ENCODE measurements at regions not wholly inside any gene's neighbourhood (a gene's known extent, or its start where the extent isn't known, plus 50 kb on each side); places are given as distances from the start of the nearest gene placed in this dataset.

GRCh38 chr10:105605918-105606317 is 964.8 kb downstream of the SORCS3 start:
- no peak overlapping the region for H3K23ac ChIP-seq (ENCODE audit: low read depth, low read length)
- H2BK120ac ChIP-seq (ENCODE audit: low read depth, low read length) = no peak overlapping the region
- H3K18ac ChIP-seq (ENCODE audit: low read depth, low read length) = no peak overlapping the region
- H2BK15ac ChIP-seq (ENCODE audit: low read depth, low read length) = no peak overlapping the region
- no peaks in the 10 kb centered on the region for H3K79me1 ChIP-seq (ENCODE audit: low read depth in 1 of 2, low read length in 2 of 2)
- no peak overlapping the region for H4K8ac ChIP-seq (ENCODE audit: low read depth in 2 of 2, low read length in 2 of 2)
- H3K9me1 ChIP-seq (ENCODE audit: insufficient read depth, low read length) = no peaks in the 10 kb centered on the region
- H3K9ac ChIP-seq (ENCODE audit: low read depth, low read length) = no peak overlapping the region
- no peak overlapping the region for H4K91ac ChIP-seq (ENCODE audit: insufficient read depth, low read depth, low read length)
- H2AFZ ChIP-seq (replicated peaks; ENCODE audit: low read length, poor library complexity) = no peak overlapping the region
- no peak overlapping the region for H2AK5ac ChIP-seq (ENCODE audit: low read depth, low read length)
- H3K27me3 ChIP-seq (ENCODE audit: control insufficient read depth, insufficient read depth, low read length) = no peaks in the 10 kb centered on the region
- H3K4ac ChIP-seq (ENCODE audit: low read depth, low read length) = no peak overlapping the region
- H3K4me3 ChIP-seq (ENCODE audit: insufficient read depth, low read depth, low read length) = no peak overlapping the region
- no peak overlapping the region for H3K4me2 ChIP-seq (ENCODE audit: low read depth, low read length)
- in situ Hi-C loops (cut with MboI; ENCODE audit: low sequenced_read_pairs) (no loop called here), dilution Hi-C loops (cut with HindIII; ENCODE audit: low sequenced_read_pairs, unreplicated experiment) (no loop called here), intact Hi-C loops (cut with micrococcal nuclease) (no loop called here)
- ATAC-seq (ENCODE audit: low read depth) (no peak), DNase-seq (no peak)
- TF ChIP-seq USF2 (IDR thresholded peaks at IDR 0.05; ENCODE audit: low read depth, low read length) = no peak
- TF ChIP-seq MAZ (IDR thresholded peaks at IDR 0.05; ENCODE audit: borderline replicate concordance, low read depth, low read length) = no peak
- TF ChIP-seq ELK1 (IDR thresholded peaks at IDR 0.05; ENCODE audit: borderline replicate concordance, low read depth, low read length) = no peak
- no peak for TF ChIP-seq CEBPB (IDR thresholded peaks at IDR 0.05; ENCODE audit: low read depth, low read length)
- TF ChIP-seq RAD21 (IDR thresholded peaks at IDR 0.05; ENCODE audit: low read length) = no peak
- TF ChIP-seq BHLHE40 (IDR thresholded peaks at IDR 0.05; ENCODE audit: low read depth, low read length) = no peak
- TF ChIP-seq RFX5 (IDR thresholded peaks at IDR 0.05; ENCODE audit: low read depth, low read length) = no peak
- no peak for TF ChIP-seq MXI1 (IDR thresholded peaks at IDR 0.05; ENCODE audit: borderline replicate concordance, low read depth, low read length)
- TF ChIP-seq CTCF (conservative IDR thresholded peaks at IDR 0.05; ENCODE audit: low read depth, low read length) = no peak
- no peak for TF ChIP-seq FOS (IDR thresholded peaks at IDR 0.05; ENCODE audit: low read depth, low read length)
- no peak for TF ChIP-seq RCOR1 (IDR thresholded peaks at IDR 0.05; ENCODE audit: insufficient replicate concordance, low read length)
- CTCF ChIA-PET = interaction anchor here (0.6 kb wide), 1 partner anchor 66 kb away, joined by 7 read pairs; no protein-coding TSS in a partner anchor
- H3K4me1 ChIP-seq (ENCODE audit: control insufficient read depth, insufficient read depth, low read length) = no peaks in the 10 kb centered on the region
- no peak overlapping the region for H2BK5ac ChIP-seq (ENCODE audit: low read depth, low read length, poor library complexity, severe bottlenecking)
- H4K5ac ChIP-seq (ENCODE audit: low read depth, low read length) = no peak overlapping the region
- H3K36me3 ChIP-seq (ENCODE audit: control insufficient read depth, insufficient read depth, low read length) = no peaks in the 10 kb centered on the region
- no peak overlapping the region for H2AK9ac ChIP-seq (replicated peaks; ENCODE audit: low read depth, low read length, poor library complexity)
- H3K27ac ChIP-seq (ENCODE audit: insufficient read depth, low read length) = no peak overlapping the region
- no TSS peak for BruUV-seq (replicated peaks)
- no peaks in the 10 kb centered on the region for H3K9me3 ChIP-seq (ENCODE audit: control insufficient read depth, insufficient read depth, low read length)
- no peaks in the 10 kb centered on the region for H4K20me1 ChIP-seq (ENCODE audit: insufficient read depth, low read length)
- no peak overlapping the region for H2BK20ac ChIP-seq (ENCODE audit: low read depth, low read length)
- H3K14ac ChIP-seq (replicated peaks; ENCODE audit: low read depth, low read length) = no peak overlapping the region
- POLR2A ChIA-PET (ENCODE audit: unreplicated experiment) = interaction anchor here (0.6 kb wide), 1 partner anchor 22 kb away, joined by 6 read pairs; no protein-coding TSS in a partner anchor
- no peak overlapping the region for H3K56ac ChIP-seq (ENCODE audit: extremely low read depth, insufficient read depth, low read length)
